Vagina (tissue), 2 donors: ENCODE measurements at regions not wholly inside any gene's neighbourhood (a gene's known extent, or its start where the extent isn't known, plus 50 kb on each side); places are given as distances from the start of the nearest gene placed in this dataset.

ENCODE experiments used
- POLR2A ChIP-seq, 2 donors: fragments of 450-650 bp; IDR thresholded peaks; one replicate each; pipeline ENCODE4 v1.6.1; 2017; ENCODE audit warnings: antibody characterized with exemption in 2 of 2, mild to moderate bottlenecking in 2 of 2, moderate library complexity in 2 of 2
- POLR2AphosphoS5 ChIP-seq, 2 donors: sonication (generic); formaldehyde crosslinking; IDR thresholded peaks; one replicate each; pipeline ENCODE4 v1.9.0; 2017; ENCODE audit warnings: antibody characterized with exemption in 2 of 2, mild to moderate bottlenecking in 2 of 2, low read depth in 1 of 2; ENCODE audit not compliant: insufficient read depth in 1 of 2
- TF ChIP-seq, protein P1 (sequence below), 3 experiments: fragments of 450-650 bp in 2 of 3; fragments of 200-600 bp in 1 of 3; sonication (generic) in 1 of 3; IDR thresholded peaks; one replicate each; pipeline ENCODE4 v1.5.1; 2017 to 2019; ENCODE audit warnings: antibody characterized with exemption in 3 of 3, mild to moderate bottlenecking in 2 of 3, moderate library complexity in 2 of 3

DNA sequence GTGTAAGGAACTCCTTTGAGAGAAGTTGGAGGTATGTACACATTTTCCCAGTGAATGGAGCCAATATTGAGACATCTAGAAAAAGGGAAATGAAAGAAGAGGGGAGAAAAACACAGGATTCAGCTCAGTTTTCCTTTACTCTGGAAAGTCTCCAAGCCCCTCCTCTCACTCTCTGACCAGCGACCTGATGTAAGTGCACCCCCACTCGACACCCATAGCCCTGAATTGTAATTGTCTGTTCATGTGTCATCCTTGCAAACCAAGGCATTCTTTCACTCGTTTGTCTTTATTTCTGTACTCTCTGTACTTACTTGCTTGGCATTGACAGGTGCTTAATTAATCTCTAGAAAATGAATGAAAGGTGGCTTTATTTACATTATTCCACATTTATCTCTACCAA lies 55.7 kb upstream of the CTAGE1 start:
- TF ChIP-seq POLR2AphosphoS5 (IDR thresholded peaks at IDR 0.05; ENCODE audit: insufficient read depth in 1 of 2, low read depth in 1 of 2) (no peak), POLR2A (IDR thresholded peaks at IDR 0.05) (no peak)
- TF ChIP-seq, protein P1, sequence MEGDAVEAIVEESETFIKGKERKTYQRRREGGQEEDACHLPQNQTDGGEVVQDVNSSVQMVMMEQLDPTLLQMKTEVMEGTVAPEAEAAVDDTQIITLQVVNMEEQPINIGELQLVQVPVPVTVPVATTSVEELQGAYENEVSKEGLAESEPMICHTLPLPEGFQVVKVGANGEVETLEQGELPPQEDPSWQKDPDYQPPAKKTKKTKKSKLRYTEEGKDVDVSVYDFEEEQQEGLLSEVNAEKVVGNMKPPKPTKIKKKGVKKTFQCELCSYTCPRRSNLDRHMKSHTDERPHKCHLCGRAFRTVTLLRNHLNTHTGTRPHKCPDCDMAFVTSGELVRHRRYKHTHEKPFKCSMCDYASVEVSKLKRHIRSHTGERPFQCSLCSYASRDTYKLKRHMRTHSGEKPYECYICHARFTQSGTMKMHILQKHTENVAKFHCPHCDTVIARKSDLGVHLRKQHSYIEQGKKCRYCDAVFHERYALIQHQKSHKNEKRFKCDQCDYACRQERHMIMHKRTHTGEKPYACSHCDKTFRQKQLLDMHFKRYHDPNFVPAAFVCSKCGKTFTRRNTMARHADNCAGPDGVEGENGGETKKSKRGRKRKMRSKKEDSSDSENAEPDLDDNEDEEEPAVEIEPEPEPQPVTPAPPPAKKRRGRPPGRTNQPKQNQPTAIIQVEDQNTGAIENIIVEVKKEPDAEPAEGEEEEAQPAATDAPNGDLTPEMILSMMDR (IDR thresholded peaks at IDR 0.05): no peak
